Panc1 (cell line): ENCODE measurements at regions not wholly inside any gene's neighbourhood (a gene's known extent, or its start where the extent isn't known, plus 50 kb on each side); places are given as distances from the start of the nearest gene placed in this dataset.

Experiments
- SIN3A ChIP-seq: IDR thresholded peaks from 2 replicates; pipeline ENCODE4 v1.6.1; 2012; ENCODE audit warnings: low read depth, mild to moderate bottlenecking, low read length, moderate library complexity, borderline replicate concordance; ENCODE audit not compliant: insufficient read depth
- TF ChIP-seq, protein P1 (sequence below): fragments of 450-650 bp; IDR thresholded peaks from 2 replicates; pipeline ENCODE4 v1.5.1; 2017; ENCODE audit warnings: mild to moderate bottlenecking
- TF ChIP-seq, protein P2 (sequence below), 2 experiments: IDR thresholded peaks; 2 replicates each; pipeline ENCODE4 v1.6.1; 2011 to 2012; ENCODE audit warnings: low read depth in 2 of 2, control low read depth in 1 of 2, low read length in 1 of 2, mild to moderate bottlenecking in 1 of 2, moderate library complexity in 1 of 2; ENCODE audit not compliant: insufficient read depth in 1 of 2

DNA sequence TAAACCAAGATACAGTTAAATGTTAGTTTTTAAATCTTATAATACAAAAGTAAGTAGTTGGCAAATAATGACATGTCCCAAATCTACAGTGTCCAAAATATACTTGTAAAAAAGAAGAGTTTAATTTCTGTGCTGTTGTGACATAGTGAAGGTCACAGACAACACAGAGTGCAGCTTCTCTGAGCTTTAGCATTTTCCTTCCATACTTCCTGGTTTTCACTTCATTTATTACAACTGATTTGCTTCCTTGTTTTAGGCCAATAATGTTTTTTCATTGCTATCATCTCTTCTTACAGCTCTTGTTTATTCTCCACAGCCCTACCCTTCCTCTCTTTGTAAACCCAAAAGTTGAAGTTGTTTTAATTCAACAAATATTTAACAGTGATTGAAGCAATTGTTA is 132.4 kb upstream of the TET2 start:
- TF ChIP-seq, protein P1, sequence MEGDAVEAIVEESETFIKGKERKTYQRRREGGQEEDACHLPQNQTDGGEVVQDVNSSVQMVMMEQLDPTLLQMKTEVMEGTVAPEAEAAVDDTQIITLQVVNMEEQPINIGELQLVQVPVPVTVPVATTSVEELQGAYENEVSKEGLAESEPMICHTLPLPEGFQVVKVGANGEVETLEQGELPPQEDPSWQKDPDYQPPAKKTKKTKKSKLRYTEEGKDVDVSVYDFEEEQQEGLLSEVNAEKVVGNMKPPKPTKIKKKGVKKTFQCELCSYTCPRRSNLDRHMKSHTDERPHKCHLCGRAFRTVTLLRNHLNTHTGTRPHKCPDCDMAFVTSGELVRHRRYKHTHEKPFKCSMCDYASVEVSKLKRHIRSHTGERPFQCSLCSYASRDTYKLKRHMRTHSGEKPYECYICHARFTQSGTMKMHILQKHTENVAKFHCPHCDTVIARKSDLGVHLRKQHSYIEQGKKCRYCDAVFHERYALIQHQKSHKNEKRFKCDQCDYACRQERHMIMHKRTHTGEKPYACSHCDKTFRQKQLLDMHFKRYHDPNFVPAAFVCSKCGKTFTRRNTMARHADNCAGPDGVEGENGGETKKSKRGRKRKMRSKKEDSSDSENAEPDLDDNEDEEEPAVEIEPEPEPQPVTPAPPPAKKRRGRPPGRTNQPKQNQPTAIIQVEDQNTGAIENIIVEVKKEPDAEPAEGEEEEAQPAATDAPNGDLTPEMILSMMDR, result no peak
- TF ChIP-seq, protein P2, sequence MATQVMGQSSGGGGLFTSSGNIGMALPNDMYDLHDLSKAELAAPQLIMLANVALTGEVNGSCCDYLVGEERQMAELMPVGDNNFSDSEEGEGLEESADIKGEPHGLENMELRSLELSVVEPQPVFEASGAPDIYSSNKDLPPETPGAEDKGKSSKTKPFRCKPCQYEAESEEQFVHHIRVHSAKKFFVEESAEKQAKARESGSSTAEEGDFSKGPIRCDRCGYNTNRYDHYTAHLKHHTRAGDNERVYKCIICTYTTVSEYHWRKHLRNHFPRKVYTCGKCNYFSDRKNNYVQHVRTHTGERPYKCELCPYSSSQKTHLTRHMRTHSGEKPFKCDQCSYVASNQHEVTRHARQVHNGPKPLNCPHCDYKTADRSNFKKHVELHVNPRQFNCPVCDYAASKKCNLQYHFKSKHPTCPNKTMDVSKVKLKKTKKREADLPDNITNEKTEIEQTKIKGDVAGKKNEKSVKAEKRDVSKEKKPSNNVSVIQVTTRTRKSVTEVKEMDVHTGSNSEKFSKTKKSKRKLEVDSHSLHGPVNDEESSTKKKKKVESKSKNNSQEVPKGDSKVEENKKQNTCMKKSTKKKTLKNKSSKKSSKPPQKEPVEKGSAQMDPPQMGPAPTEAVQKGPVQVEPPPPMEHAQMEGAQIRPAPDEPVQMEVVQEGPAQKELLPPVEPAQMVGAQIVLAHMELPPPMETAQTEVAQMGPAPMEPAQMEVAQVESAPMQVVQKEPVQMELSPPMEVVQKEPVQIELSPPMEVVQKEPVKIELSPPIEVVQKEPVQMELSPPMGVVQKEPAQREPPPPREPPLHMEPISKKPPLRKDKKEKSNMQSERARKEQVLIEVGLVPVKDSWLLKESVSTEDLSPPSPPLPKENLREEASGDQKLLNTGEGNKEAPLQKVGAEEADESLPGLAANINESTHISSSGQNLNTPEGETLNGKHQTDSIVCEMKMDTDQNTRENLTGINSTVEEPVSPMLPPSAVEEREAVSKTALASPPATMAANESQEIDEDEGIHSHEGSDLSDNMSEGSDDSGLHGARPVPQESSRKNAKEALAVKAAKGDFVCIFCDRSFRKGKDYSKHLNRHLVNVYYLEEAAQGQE (IDR thresholded peaks at IDR 0.05; ENCODE audit: insufficient read depth in 1 of 2, low read depth in 2 of 2, low read length in 1 of 2), result no peak
- no peak for TF ChIP-seq SIN3A
